C4-2B (cell line): ENCODE measurements at regions not wholly inside any gene's neighbourhood (a gene's known extent, or its start where the extent isn't known, plus 50 kb on each side); places are given as distances from the start of the nearest gene placed in this dataset.

Experiments
- ZFX ChIP-seq: fragments of 450-650 bp; IDR thresholded peaks from 2 replicates; pipeline ENCODE4 v1.6.1; 2017
- TF ChIP-seq, protein P1 (sequence below): fragments of 450-650 bp; conservative IDR thresholded peaks from 2 replicates; pipeline ENCODE4 v1.5.1; 2017; ENCODE audit warnings: mild to moderate bottlenecking

DNA sequence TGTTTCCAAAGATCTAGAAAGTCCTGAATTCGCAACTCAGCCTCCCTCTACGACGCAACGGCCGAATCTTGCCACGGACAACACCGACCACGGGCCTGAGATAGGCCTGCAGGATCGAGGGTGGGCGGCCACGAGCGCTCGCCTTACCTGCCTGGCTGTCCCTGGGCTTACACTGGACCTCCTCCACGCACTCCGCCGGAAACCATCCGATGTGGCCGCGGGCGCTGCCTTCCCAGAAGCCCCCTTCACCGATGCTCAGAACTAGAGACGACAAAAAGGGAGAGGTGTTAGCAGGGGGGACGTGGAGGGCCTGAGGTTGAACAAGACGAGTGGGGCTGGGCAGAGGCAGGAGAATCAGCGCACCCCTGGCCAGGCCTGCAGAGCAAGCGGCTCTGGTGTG lies 400.0 kb downstream of the CTTN start:
- TF ChIP-seq, protein P1, sequence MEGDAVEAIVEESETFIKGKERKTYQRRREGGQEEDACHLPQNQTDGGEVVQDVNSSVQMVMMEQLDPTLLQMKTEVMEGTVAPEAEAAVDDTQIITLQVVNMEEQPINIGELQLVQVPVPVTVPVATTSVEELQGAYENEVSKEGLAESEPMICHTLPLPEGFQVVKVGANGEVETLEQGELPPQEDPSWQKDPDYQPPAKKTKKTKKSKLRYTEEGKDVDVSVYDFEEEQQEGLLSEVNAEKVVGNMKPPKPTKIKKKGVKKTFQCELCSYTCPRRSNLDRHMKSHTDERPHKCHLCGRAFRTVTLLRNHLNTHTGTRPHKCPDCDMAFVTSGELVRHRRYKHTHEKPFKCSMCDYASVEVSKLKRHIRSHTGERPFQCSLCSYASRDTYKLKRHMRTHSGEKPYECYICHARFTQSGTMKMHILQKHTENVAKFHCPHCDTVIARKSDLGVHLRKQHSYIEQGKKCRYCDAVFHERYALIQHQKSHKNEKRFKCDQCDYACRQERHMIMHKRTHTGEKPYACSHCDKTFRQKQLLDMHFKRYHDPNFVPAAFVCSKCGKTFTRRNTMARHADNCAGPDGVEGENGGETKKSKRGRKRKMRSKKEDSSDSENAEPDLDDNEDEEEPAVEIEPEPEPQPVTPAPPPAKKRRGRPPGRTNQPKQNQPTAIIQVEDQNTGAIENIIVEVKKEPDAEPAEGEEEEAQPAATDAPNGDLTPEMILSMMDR, result no peak
- no peak for TF ChIP-seq ZFX
